ENCODE measurements at regions not wholly inside any gene's neighbourhood (a gene's known extent, or its start where the extent isn't known, plus 50 kb on each side); places are given as distances from the start of the nearest gene placed in this dataset.
"Not testable (repeated sequence)": the region's sequence is repeated elsewhere in the genome, so short reads cannot be mapped to it uniquely, and the experiment has no call there.

DNA sequence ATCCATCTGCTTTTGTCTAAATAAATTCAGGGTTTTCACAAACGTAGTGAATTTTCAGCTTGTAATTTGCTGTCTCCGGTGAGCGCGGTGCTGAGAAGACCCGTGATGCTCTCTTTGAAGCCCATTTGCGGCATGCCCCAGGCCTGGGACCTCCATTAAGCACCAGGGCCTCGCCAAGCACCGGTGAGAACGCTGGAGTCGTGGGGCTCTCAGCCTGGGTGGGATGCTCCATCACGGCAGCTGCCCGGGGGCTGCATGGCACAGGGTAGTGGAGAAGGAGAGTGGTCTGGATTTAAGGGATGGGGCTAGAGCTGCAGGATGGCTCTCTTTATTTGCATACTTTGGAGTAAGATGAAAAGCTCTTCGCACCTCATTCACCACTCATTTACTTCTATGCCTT lies 248.7 kb downstream of the ABCC12 start:
- no peak for DNase-seq (ENCODE audit: low read depth in 2 of 2)

DNA sequence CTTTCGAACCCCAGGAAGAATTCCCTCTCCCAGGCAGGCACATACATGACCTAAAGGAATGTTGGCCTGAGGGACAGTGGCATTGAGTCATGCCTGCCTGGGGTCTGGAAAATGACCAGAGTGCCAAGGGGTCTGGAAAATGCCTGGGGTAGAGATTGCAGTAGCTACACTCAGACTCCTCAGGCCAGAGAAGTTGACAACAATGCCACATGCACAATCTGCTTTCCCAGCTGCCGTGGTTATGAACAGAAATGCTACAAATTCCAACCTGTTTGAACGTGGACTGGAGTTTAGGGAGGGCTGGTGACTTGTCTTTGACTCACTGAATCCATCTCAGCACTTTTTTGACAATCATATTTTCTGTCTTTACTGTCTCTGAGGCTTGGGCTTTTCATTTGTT lies 250.0 kb downstream of the ABCC12 start:
- DNase-seq (ENCODE audit: low read depth in 2 of 2) = no peak

DNA sequence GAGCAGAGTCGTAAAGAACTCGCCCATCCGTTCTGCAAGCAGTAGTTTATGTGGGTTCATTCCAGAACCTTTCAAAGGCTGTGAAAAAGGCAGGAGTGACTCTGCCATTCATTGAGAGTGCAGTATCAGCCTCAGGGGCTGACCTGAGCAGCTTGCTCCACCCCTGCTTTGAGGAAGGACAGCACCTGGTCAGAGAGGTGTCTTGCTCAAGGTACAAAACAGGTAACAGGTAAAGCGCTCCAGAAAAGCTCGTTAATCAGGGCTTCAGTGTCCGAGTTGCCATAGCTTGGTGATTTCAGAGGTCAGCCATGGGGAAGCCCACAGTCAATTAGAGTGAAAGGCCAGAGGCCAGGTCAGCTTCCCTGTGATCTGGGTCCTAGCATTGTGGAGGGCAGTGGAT lies 251.1 kb downstream of the ABCC12 start:
- DNase-seq (ENCODE audit: low read depth in 2 of 2) = no peak

DNA sequence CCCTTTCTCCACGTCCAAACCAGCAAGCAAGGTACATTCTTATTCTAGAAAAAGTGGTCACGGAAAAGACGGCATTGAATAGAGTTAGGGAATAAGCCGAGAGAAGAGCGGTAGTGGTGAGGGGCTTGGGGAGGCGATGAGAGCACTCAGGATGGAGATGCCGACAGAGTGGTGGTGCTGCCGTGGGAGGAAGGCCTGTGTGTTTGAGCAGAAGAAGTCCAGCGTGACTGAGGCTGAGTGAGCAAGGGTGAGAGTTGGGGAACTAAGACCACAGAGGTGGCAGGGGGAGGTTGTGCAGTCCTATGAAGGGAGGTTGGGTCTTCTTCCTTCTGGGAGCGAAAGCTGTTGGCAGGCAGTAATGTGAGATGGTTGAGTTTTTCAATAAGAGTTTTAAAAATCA lies 252.3 kb downstream of the ABCC12 start:
- no peak for DNase-seq (ENCODE audit: low read depth in 2 of 2)

DNA sequence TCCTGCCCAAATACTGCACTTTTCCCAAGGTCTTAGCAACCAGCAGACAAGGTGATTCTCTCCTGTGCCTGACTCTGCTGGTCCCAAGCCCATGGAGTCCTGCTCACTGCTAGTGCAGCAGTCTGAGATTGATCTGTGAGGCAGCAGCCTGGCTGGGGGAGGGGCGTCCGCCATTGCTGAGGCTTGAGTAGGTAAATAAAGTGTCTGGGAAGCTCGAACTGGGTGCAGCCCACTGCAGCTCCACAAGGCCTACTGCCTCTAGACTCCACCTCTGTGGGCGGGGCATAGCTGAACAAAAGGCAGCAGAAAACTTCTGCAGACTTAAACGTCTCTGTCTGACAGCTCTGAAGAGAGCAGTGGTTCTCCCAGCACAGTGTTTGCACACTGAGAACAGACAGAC lies 258.7 kb downstream of the ABCC12 start:
- not testable (repeated sequence) for DNase-seq (ENCODE audit: low read depth in 2 of 2)

DNA sequence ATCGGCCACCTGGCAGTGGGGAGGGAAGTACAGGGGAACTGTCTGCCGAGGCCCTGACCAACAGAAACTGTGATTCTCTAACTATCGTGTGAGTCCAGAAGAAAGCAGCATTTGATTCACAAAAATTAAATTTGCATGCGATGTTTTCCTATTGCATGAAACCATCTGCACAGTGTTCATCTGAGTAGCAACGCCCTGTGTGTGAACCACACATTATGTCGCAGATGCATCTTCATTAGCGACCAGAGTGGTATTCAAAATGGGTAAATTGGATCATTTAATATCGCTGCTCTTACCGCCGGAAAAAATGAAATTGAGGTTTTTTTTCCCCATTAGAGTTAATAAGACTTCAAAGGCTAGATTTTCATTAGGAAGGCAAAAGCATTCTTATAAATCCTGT lies 260.6 kb downstream of the ABCC12 start:
- no peak for DNase-seq (ENCODE audit: low read depth in 2 of 2)

DNA sequence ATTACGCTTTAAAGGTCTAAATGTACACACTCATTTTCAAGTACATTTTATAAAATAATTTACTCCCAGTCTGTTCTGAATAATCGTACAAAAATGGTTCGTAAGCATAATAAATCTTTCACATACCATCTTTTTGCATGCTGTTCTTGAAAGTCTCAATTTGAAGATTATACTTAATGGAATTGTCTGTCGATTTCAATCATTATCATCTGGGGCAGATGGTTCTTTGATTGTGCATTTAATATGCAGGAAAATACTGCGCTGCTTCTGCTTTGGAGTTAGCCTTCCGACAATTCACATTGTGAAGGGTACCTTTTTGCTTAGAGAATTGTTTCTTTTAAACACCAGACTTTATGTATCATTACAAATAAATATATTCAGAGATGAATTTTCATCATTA lies 262.8 kb downstream of the ABCC12 start:
- no peak for DNase-seq (ENCODE audit: low read depth in 2 of 2)

DNA sequence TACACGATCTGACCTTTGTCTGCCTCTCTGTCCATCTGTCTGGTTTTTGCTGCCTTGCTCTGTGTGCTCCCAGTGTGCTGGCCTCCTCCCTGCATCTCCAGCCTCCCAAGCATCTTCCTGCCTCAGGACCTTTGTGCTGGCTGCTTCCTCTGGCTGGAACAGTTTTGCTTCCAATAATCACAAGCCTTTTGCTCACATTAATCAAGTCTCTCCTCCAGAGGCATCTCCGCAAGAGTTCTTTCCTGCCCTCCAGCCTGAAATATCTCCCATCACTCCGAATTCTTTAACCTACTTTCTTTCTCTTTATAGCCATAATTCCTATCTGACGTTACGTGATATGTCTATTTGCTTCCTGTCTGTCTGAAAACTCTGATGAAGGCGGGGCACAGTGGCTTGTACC lies 267.1 kb downstream of the ABCC12 start:
- DNase-seq (ENCODE audit: low read depth in 2 of 2) = no peak

DNA sequence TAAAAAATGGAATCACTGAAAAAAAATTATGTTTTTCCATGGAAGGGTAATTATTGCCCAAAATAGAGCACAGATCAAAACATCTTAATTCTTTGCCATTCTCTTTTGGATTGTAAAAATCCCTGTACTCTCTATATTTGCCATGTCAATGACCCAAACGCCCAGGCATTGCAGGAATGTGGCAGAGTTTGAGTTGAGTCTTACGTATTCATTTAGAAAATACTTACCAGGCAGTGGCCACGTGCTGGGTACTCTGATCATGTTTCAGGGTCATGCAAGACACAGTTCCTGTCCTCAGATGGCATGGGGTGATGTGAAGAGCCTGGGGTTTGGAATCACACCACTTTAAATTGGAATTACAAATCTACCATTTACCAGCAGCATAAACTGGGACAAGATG lies 267.7 kb downstream of the ABCC12 start:
- DNase-seq (ENCODE audit: low read depth in 2 of 2) = no peak

DNA sequence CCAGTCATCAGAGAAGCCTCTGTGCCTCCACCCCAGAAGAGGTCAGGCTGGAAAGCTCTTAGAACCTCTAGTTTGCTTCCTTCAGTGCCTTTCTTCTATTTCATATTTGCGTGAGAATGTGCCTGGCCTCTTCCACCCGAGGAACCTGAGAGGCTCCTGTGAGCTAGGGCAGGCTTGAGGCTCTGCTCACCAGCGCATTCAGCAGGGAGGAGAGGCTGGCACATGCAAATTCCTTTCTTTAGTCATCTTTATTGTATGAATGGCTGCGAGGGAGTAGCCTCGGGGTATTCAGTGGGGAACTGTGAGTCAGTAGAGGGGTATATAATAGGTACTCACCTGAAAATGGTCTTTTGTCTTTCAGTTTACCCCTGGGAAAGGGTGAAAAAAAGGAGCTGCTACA lies 268.3 kb downstream of the ABCC12 start:
- no peak for DNase-seq (ENCODE audit: low read depth in 2 of 2)

DNA sequence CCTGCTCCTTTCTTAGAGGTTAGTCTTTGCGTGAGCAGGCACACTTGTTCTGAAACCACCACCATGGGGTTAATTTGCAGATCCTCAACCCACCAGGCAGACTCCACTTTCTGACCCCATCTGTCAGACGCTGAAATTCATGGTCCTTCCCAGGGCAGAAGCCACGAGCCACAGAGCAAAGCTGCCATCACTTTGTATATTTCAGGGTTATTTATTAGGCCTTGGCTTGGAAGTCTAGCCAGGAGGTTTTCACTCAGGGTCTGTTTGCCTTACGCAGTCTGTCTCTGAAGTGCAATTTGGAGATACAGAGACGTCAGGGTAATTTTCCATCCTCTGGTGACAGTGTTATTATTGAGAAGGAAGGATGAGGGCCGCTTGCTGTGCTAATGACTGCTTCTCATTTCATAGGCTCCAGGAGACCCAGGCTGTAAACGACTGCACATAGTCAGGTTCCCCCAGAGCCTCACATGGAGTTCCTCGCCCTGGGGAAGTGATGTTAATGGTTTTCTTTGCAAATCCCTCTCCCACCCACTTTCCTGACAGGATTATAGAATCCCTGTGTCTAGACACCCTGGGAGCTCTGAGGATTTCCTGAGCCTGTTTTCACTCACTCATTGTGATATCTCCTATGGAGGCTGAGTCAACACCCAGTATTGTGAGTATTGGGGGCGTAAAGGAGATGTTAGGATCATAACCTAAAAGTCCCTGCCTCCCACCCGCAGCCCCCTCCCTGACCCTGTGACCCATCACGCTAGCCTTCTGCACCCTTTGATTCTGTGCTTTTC lies 269.0 kb downstream of the ABCC12 start:
- DNase-seq (ENCODE audit: low read depth in 2 of 2) = no peak

DNA sequence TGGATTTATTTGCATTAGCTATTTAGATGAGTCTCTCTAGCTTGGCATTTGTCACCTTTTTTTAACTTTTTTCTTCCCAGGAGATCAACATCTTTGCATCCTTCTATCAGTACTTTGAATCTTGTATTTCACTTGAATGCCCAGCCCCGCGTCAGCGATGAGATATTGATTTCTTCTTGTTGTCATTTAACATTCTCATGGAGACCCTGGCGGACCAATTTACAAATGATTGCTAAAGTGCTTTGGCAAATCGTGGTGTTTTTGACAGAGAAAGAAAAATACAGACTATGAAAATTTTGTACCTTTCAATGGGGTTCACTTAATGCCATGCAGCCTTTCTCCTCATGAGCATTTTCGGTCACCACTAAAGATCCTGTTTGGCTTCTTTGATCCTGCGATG lies 269.7 kb downstream of the ABCC12 start:
- no peak for DNase-seq (ENCODE audit: low read depth in 2 of 2)

DNA sequence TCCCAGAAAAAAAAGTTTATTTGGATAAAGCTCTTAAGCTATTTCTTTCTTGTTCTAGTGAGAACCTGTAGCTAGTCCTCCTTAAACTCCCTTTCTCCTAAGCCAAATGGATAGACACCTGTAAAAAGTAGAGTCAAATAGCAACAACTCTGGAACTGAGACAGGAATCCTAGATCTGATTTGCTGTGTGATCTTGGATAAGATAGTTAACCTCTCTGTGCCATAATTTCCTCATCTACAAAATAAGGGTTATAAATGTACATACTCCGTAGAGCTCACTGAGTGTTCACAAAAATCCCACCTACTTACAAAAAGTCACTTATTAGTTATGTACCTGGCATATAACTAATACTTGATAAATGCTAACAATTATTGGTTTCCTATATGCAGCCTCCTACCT lies 270.3 kb downstream of the ABCC12 start:
- DNase-seq (ENCODE audit: low read depth in 2 of 2) = no peak

DNA sequence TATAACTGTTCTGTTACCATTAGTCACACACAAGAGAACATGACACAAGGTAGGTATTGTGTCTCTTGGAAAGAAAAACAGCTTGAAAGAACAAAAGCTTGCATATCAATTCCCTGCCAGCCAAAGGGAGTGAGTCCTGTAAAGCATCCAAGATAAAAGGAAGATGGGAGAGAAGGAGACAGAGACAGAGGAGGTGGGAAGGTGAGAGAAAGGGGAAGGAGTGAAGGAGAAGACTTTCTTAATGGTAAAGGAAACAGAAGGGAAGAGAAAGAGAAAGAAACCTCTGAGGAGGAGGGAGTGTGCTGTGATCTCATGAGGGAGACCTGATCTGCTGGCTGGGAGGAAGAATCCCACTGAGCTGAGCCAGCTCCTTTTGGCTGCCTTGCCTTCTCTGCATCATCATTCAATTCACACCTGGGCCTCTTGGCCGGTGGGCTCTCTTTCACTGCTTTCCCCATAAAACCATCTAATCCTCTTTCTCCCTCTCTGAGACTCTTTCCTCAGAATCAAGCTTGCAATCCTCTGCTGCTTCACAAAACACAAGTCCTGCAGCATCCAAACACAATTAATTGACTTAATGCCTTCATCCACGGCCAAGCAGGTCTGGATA lies 271.6 kb downstream of the ABCC12 start:
- DNase-seq (ENCODE audit: low read depth in 2 of 2) = no peak

DNA sequence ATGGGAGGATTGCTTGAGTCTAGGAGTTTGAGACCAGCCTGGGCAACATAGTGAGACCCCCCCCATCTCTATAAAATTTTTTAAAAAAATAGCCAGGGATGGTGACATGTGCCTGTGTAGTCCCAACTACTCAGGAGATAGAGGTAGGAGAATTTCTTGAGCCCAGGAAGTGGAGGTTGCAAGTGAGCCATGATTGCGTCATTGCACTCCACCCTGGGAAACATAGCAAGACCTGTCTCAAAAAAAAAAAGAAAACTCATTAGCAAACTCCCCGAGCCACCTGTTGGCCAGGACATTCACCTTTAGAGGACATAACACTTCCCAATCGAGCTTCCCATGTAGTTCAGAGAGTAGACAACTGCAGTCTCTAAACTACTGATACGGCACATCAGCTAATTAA lies 274.2 kb downstream of the ABCC12 start:
- no peak for DNase-seq (ENCODE audit: low read depth in 2 of 2)

DNA sequence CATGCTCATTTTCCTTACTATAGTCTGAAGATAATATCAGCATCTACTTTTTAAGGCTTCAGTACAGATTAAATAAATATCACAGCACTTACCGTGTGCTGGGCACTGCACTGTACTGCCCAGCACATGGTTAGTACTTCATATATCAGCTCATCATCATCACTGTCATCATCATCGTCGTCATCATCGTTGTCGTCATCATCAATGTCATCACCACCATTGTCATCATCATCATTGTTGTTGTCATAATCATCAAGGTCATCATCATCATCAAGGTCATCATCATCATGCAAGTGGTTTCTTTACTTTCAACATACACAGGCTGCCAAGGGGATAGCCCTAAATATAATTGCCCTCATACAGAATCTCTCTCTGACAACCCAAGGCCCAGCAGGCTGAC lies 275.1 kb downstream of the ABCC12 start:
- no peak for DNase-seq (ENCODE audit: low read depth in 2 of 2)

DNA sequence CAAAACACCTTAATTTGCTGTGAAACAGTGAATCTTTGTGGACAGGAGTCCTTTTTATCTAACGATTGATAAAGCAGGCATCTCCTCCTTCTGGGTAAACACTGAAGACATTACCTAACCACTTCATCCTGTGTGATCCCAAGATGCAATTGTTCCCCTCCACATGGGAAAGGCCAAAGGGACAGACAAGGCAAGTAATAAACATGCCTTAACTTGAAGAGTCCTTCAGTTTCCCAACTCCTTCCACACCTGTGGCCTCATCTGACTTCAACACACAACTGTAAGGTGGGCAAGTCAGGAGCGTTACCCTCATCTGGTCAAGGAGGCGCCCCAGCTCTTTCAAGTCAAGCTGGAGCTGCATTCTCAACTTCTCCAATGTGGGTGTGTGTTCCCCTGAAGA lies 278.6 kb downstream of the ABCC12 start:
- no peak for DNase-seq (ENCODE audit: low read depth in 2 of 2)

DNA sequence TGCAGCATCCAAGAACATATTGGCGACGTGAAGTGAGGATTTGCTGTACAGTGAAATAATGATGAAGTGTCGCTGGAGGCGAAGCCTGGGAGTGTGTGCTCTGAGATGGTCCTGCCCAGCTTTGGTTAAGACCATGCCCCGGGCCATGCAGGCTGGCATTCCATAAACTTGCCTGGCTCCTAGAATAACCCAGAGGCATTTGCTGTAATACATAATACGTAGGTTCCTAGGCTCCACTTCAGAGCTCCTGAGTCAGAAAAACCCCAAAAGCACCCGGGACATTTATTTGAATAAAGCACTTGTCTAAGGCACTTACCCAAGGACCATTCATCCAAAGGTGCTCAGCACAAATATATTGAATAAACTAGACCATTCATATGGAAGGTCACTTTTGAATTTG lies 279.3 kb downstream of the ABCC12 start:
- no peak for DNase-seq (ENCODE audit: low read depth in 2 of 2)

DNA sequence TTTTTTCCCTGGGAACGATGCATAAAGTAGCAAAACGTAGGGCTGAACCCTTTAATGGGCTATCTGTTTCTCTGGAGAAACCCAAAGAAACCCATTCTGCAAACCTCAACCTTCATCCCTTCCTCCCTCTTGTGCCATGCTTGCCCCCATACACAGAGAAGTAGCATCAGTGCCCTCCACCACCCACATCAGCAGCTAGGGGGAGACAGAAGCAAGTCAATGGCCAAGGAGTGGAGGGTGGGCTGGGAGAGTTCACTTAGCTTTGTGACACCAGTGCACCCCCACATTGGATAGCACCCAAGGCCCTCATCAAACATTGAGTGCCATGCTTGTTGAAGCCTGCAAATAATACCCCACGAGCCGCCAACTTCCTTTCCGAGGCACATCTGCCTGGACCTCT lies 282.4 kb downstream of the ABCC12 start:
- DNase-seq (ENCODE audit: low read depth in 2 of 2) = no peak

DNA sequence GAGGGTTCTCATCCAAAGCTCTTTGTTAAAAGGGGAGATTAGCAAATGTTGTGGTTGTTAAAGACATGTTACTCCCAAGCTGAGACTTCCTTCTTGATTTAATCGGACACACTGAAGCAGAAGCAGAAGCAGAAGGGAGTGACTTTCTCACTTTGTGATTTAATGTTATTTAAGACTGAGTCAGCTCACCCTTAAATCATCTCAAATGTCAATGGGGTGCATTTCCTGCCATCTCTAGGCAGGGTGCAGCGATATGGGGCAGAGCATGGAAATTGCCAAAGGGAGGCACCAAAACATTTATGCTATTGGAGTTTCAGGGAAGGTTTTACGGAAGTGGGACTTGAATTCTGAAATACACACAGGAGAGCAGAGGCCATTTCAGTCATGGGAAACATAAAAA lies 283.6 kb downstream of the ABCC12 start:
- no peak for DNase-seq (ENCODE audit: low read depth in 2 of 2)

DNA sequence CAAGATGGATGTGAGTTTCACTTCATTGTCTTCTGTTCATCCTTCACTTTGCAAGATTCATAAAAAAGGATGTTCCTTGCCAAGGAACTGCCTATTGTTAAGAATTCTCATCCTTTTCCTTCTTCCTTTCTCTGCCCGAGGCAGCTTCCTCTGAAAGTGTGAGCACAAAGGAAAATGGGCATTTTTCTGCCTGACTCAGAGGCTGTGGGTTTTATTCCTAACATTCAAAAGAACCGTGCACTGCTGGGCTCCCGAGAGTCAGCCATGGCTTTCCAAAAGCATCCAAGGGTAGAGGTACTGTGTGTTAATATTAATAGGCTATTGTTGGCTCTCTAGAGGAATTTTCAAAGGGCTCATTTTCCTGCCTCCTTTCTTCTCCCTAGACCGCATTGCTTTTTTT lies 289.4 kb downstream of the ABCC12 start:
- no peak for DNase-seq (ENCODE audit: low read depth in 2 of 2)

DNA sequence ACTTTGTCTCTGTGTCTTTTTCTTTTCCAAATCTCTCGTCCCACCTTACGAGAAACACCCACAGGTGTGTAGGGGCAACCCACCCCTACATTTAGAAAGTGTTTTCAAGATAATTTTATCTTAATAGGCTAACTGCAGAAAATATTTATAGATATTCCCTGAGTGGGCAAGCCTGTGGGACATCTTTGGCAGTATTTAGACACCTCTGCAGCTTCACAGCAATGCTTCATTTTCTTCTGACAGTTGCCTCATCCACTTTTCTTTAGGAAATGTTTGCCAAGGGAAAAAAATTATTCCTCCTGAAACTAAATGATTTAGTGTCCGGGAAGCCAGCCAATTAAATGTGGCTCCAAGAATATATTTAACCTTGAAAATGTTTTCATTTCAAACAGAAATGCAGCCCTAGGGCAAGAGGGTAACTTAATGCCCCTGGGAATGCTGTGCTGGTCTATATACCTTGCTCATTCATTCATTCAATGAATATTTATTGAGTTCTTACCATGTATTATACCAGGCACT lies 290.4 kb downstream of the ABCC12 start:
- DNase-seq (ENCODE audit: low read depth in 2 of 2) = no peak

DNA sequence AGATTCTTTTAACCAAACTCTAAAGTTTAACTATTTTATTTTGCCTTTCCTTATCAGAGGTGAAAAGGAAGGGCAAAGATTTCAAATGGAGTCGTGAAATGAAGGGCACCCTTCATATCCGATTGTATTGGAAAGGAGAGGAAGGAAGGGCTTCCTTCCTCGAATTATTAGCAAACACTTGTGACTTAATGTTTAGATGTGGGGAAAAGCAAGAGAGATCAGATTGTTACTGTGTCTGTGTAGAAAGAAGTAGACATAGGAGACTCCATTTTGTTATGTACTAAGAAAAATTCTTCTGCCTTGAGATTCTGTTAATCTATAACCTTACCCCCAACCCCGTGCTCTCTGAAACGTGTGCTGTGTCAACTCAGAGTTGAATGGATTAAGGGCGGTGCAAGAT lies 291.5 kb downstream of the ABCC12 start:
- DNase-seq (ENCODE audit: low read depth in 2 of 2) = not testable (repeated sequence)

All from dermis microvascular lymphatic vessel endothelial cell (primary cell).